ENCODE measurements at regions not wholly inside any gene's neighbourhood (a gene's known extent, or its start where the extent isn't known, plus 50 kb on each side); places are given as distances from the start of the nearest gene placed in this dataset.

DNA sequence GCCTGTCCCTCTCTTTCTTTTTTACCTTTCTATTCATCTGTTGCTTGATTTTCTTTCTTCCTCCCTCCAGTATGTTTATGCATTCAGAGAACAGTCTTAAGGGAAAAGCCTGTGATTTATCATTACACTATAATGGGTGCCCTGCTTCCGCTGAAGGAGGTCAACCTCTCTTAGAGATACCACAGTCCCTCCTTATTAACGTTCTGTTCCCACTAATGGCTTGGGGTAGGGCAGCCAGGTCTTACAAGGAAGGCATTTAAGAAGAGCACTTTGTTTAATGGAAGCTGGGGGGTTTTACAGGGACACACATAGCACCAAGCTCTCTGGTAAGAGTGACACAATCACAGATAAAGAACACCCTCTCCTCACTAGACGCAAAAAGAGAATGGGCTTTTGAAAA, 523.5 kb downstream of the NUF2 start:
- no peak for ATAC-seq
- TF ChIP-seq, protein P1, sequence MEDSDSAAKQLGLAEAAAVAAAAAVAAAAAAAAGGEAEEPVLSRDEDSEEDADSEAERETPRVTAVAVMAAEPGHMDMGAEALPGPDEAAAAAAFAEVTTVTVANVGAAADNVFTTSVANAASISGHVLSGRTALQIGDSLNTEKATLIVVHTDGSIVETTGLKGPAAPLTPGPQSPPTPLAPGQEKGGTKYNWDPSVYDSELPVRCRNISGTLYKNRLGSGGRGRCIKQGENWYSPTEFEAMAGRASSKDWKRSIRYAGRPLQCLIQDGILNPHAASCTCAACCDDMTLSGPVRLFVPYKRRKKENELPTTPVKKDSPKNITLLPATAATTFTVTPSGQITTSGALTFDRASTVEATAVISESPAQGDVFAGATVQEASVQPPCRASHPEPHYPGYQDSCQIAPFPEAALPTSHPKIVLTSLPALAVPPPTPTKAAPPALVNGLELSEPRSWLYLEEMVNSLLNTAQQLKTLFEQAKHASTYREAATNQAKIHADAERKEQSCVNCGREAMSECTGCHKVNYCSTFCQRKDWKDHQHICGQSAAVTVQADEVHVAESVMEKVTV (CRISPR knock-in tag; IDR thresholded peaks at IDR 0.05), result no peak
- TF ChIP-seq HDAC1 (IDR thresholded peaks at IDR 0.05), result no peak
- no peak for TF ChIP-seq TCF3 (CRISPR knock-in tag; IDR thresholded peaks at IDR 0.05)
- TF ChIP-seq BCOR (IDR thresholded peaks at IDR 0.05), result no peak
- no peak for TF ChIP-seq BMI1 (IDR thresholded peaks at IDR 0.05; ENCODE audit: low read length)
- no peak for TF ChIP-seq NFRKB (IDR thresholded peaks at IDR 0.05; ENCODE audit: low read depth)
- TF ChIP-seq ERF (CRISPR knock-in tag; IDR thresholded peaks at IDR 0.05), result no peak
- TF ChIP-seq ZNF77 (CRISPR knock-in tag; IDR thresholded peaks at IDR 0.05), result no peak
- TF ChIP-seq DACH1 (IDR thresholded peaks at IDR 0.05; ENCODE audit: partially characterized antibody), result no peak
- TF ChIP-seq ASH1L (IDR thresholded peaks at IDR 0.05; ENCODE audit: borderline replicate concordance, low read depth, partially characterized antibody), result no peak
- H2AFZ ChIP-seq (ENCODE audit: low read depth, low read length), result no peak overlapping the region
- in situ Hi-C loops (cut with MboI), result no loop called here
- H3K27ac ChIP-seq (ENCODE audit: extremely low read depth, low read depth, low read length), result no peak overlapping the region
- no peaks in the 10 kb centered on the region for H3K36me3 ChIP-seq (ENCODE audit: control insufficient read depth, insufficient read depth, low read length)
- no peak for FAIRE-seq
- intact Hi-C loops (cut with micrococcal nuclease), result no loop called here
- no peaks in the 10 kb centered on the region; the same call in 1 of the 2 replicates for H3K9me3 ChIP-seq (replicated peaks; ENCODE audit: control insufficient read depth, insufficient read depth, low read depth, low read length)
- H3K79me2 ChIP-seq (ENCODE audit: control insufficient read depth, insufficient read depth, low read length), result no peaks in the 10 kb centered on the region
- 0% methylated on average over 3 of the region's 3 CpGs for WGBS (ENCODE audit: insufficient coverage, low coverage, missing lambda C conversion rate)
- ChIA-PET POLR2A (no interaction called here), CTCF (ENCODE audit: low intra/inter-chr PET ratio) (no interaction called here)
- no peak overlapping the region for H3K4me2 ChIP-seq (ENCODE audit: insufficient read depth, low read length)
- DNase-seq (ENCODE audit: extremely low read depth in 1 of 4, low spot score in 3 of 4), result no peak
- H4K20me1 ChIP-seq (replicated peaks; ENCODE audit: control insufficient read depth, insufficient read depth, low read length), result no peaks in the 10 kb centered on the region
- no peak overlapping the region for H3K4me3 ChIP-seq
- BruUV-seq (replicated peaks), result no TSS peak
- no peaks in the 10 kb centered on the region for H3K4me1 ChIP-seq (replicated peaks in 1 of 2; ENCODE audit: control insufficient read depth in 2 of 2, insufficient read depth in 2 of 2, low read length in 2 of 2)
- no peaks in the 10 kb centered on the region for H3K9me1 ChIP-seq (ENCODE audit: control insufficient read depth, insufficient read depth, low read length)
- no peak overlapping the region for H3K9ac ChIP-seq (ENCODE audit: insufficient read depth in 1 of 2, low read depth in 2 of 2, low read length in 2 of 2)
- H3K27me3 ChIP-seq (ENCODE audit: control insufficient read depth in 2 of 2, insufficient read depth in 2 of 2, low read length in 2 of 2), result no peaks in the 10 kb centered on the region

All from K562 (cell line).